Progenitor cell of endocrine pancreas (in vitro differentiated cells): ENCODE measurements at regions not wholly inside any gene's neighbourhood (a gene's known extent, or its start where the extent isn't known, plus 50 kb on each side); places are given as distances from the start of the nearest gene placed in this dataset.

ENCODE experiments used
- DNase-seq: peaks from one replicate; pipeline ENCODE4 v3.0.0; 2021; ENCODE audit warnings: low spot score; ENCODE audit not compliant: unreplicated experiment
- H3K27ac Mint-ChIP-seq: 2 replicates; pipeline ENCODE4 v1.8.0; 2021; ENCODE audit warnings: mild to moderate bottlenecking, moderate library complexity, mixed read lengths
- H3K27me3 Mint-ChIP-seq: 2 replicates; pipeline ENCODE4 v1.8.0; 2021; ENCODE audit warnings: mixed read lengths
- H3K36me3 Mint-ChIP-seq: 2 replicates; pipeline ENCODE4 v1.8.0; 2022; ENCODE audit warnings: mixed read lengths; ENCODE audit not compliant: insufficient read depth
- H3K4me1 Mint-ChIP-seq: 2 replicates; pipeline ENCODE4 v1.8.0; 2021; ENCODE audit warnings: low read depth, mixed read lengths
- H3K4me3 Mint-ChIP-seq: 2 replicates; pipeline ENCODE4 v1.8.0; 2021; ENCODE audit warnings: low read depth, mild to moderate bottlenecking, moderate library complexity, mixed read lengths
- H3K9me3 Mint-ChIP-seq: 2 replicates; pipeline ENCODE4 v1.8.0; 2021; ENCODE audit warnings: low read depth, mixed read lengths
- TF ChIP-seq, protein P1 (sequence below): fragments of 200-600 bp; sonication (generic); IDR thresholded peaks from one replicate; pipeline ENCODE4 v1.5.0; 2021; ENCODE audit warnings: antibody characterized with exemption, mild to moderate bottlenecking; ENCODE audit not compliant: unreplicated experiment

DNA sequence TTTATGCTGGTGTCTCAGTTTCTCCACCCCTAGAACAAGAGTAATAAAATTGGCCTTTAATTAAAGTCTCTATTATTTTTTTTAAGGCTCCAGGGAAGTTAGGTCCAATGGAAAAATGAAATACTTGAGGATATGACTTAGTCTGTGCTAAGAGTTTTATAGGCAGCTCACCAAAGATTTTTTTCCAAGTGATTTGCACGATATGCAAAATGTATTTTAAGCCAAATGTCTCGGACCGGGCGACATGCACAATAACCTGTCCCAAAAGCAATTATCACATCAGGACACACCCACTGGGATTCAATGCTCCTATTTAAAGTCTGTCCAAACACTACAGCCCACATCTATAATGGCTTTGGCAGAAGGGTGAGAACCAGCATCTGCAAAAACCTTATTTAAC is 136.1 kb upstream of the ANKH start:
- Mint-ChIP-seq H3K4me1 (no peaks in the 10 kb centered on the region), H3K4me3 (no peak overlapping the region), H3K27ac (no peak overlapping the region), H3K27me3 (peaks cover 20% of the 10 kb centered on the region), H3K9me3 (no peaks in the 10 kb centered on the region), H3K36me3 (no peaks in the 10 kb centered on the region)
- TF ChIP-seq, protein P1, sequence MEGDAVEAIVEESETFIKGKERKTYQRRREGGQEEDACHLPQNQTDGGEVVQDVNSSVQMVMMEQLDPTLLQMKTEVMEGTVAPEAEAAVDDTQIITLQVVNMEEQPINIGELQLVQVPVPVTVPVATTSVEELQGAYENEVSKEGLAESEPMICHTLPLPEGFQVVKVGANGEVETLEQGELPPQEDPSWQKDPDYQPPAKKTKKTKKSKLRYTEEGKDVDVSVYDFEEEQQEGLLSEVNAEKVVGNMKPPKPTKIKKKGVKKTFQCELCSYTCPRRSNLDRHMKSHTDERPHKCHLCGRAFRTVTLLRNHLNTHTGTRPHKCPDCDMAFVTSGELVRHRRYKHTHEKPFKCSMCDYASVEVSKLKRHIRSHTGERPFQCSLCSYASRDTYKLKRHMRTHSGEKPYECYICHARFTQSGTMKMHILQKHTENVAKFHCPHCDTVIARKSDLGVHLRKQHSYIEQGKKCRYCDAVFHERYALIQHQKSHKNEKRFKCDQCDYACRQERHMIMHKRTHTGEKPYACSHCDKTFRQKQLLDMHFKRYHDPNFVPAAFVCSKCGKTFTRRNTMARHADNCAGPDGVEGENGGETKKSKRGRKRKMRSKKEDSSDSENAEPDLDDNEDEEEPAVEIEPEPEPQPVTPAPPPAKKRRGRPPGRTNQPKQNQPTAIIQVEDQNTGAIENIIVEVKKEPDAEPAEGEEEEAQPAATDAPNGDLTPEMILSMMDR: no peak
- no peak for DNase-seq

DNA sequence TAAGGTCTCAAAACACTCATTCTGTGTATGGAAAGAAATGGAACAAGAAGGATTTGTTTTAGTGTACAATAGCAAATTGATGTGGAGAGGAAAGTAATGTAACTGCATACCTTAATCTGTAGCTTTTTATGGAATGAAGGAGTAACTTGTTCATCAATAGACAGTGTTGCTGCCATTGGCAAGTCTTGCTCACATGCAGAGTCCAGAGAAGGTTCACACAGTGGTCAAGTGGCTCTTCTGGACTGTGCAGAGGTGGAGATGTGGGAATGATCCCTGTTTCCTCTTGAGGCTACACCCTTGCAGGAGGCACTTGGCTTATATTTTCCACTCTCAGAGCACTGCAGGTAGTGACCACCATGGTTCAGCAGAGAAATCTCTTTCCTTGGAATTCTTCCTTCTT is 132.9 kb upstream of the ANKH start:
- no peaks in the 10 kb centered on the region for H3K4me1 Mint-ChIP-seq
- H3K27ac Mint-ChIP-seq: no peak overlapping the region
- peaks cover under 1% of the 10 kb centered on the region for H3K9me3 Mint-ChIP-seq
- peaks cover 20% of the 10 kb centered on the region for H3K27me3 Mint-ChIP-seq
- TF ChIP-seq, protein P1: no peak
- H3K4me3 Mint-ChIP-seq: no peak overlapping the region
- peaks cover under 1% of the 10 kb centered on the region for H3K36me3 Mint-ChIP-seq
- DNase-seq: no peak

DNA sequence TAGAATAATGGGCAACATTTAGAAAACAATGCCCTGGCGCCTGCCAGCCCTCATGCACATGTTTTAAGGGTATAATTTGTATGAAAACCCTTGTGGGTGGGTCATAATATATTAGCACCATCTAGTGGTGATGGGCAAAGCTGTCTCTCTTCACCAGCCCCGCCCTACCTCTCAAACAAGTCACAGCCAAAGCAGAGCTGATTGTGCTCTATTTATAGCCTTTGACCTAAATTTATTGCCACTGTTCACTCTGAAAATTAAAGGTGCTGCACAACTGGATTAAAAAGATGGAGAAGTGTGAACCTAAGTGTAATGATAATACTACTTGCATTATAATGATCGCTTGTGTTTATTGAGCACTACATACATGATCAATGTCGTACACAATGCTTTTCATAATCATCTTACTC is 131.9 kb upstream of the ANKH start:
- TF ChIP-seq, protein P1: peak; percentile 80
- no peak overlapping the region for H3K27ac Mint-ChIP-seq

DNA sequence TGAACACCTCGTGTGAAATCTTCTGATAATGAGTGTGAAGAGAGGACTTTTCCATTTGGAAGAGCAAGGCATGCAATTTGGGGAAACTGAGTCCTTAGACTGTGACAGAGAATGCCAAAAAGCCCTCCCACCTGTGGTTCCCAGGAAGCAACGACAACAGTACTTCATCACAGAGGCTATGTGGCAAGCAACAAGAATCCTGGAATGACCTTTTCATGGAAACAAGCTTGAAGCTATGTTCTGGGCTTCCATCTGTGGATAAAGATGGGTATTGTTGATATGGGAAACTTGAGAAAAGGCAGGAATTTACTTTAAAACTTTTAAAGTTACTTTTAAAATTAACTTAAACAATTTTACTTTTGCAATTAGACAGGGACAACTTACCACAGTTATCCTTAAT is 131.2 kb upstream of the ANKH start:
- Mint-ChIP-seq H3K9me3 (peaks cover 14% of the 10 kb centered on the region), H3K36me3 (peaks cover 4% of the 10 kb centered on the region), H3K4me1 (no peaks in the 10 kb centered on the region), H3K27ac (no peak overlapping the region), H3K27me3 (peaks cover 20% of the 10 kb centered on the region), H3K4me3 (no peak overlapping the region)
- TF ChIP-seq, protein P1: no peak
- no peak for DNase-seq

More for the DNA sequence above, 131.9 kb upstream of the ANKH start:
- Mint-ChIP-seq H3K4me3 (no peak overlapping the region), H3K27me3 (peaks cover 20% of the 10 kb centered on the region), H3K36me3 (peaks cover 4% of the 10 kb centered on the region), H3K4me1 (no peaks in the 10 kb centered on the region), H3K9me3 (peaks cover 8% of the 10 kb centered on the region)
- DNase-seq: no peak

DNA sequence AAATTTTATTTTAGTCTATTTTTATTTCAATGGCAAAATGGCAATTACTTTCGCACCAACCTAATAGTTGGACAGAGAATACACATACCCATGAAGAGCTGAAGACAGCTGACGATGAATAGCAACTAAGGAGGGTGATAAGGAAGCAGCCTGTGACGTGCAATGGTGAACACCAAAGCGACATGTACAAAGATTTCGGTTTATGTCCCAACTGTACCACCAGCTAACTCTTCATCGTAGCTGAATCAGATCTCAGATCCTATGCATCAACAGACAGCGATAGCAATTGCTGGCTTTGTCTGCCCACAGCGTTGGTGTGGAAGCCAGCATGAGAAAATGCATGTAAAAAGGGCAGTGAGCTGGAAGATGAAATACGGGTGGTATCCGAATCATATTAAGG is 130.6 kb upstream of the ANKH start:
- TF ChIP-seq, protein P1: no peak
- H3K4me1 Mint-ChIP-seq: no peaks in the 10 kb centered on the region
- DNase-seq: no peak
- H3K36me3 Mint-ChIP-seq: peaks cover 4% of the 10 kb centered on the region
- H3K27ac Mint-ChIP-seq: no peak overlapping the region
- H3K27me3 Mint-ChIP-seq: peaks cover 20% of the 10 kb centered on the region
- peaks cover 14% of the 10 kb centered on the region for H3K9me3 Mint-ChIP-seq
- no peak overlapping the region for H3K4me3 Mint-ChIP-seq
